SU-DHL-6 (cell line): ENCODE measurements at regions not wholly inside any gene's neighbourhood (a gene's known extent, or its start where the extent isn't known, plus 50 kb on each side); places are given as distances from the start of the nearest gene placed in this dataset.

ENCODE experiments used
- H2AFZ ChIP-seq: fragments of 200-600 bp; sonication (generic); 2 replicates; pipeline ENCODE4 v1.6.1; 2014; ENCODE audit warnings: low read depth, mild to moderate bottlenecking, moderate library complexity, mixed read lengths, antibody characterized with exemption, low read length; ENCODE audit not compliant: severe bottlenecking
- H3F3A ChIP-seq: fragments of 200-600 bp; shearing (Covaris generic); 2 replicates; pipeline ENCODE4 v1.6.0; 2016; ENCODE audit warnings: antibody characterized with exemption, mild to moderate bottlenecking; ENCODE audit not compliant: insufficient read depth
- H3K27ac ChIP-seq: fragments of 200-600 bp; sonication (generic); 2 replicates; pipeline ENCODE4 v1.5.1; 2016; ENCODE audit warnings: low read depth, mild to moderate bottlenecking, low read length, moderate library complexity, mixed read lengths
- H3K27me3 ChIP-seq: fragments of 200-600 bp; sonication (generic), shearing (Covaris generic); 2 replicates; pipeline ENCODE4 v1.6.0; 2014; ENCODE audit warnings: mild to moderate bottlenecking, low read length
- H3K36me3 ChIP-seq: fragments of 200-600 bp; sonication (generic); 2 replicates; pipeline ENCODE4 v1.6.1; 2014; ENCODE audit warnings: mild to moderate bottlenecking, low read length, mixed read lengths
- H3K4me2 ChIP-seq: fragments of 300-600, 200-600 bp; shearing (Covaris generic), sonication (generic); 2 replicates; pipeline ENCODE4 v1.6.0; 2014; ENCODE audit warnings: low read length, low read depth, mild to moderate bottlenecking; ENCODE audit not compliant: poor library complexity, severe bottlenecking
- H3K4me3 ChIP-seq: fragments of 200-600 bp; sonication (generic); 2 replicates; pipeline ENCODE4 v1.5.1; 2014; ENCODE audit warnings: antibody characterized with exemption, low read length, mild to moderate bottlenecking, mixed read lengths; ENCODE audit not compliant: insufficient read depth, poor library complexity, severe bottlenecking
- H3K79me2 ChIP-seq: fragments of 200-600 bp; sonication (generic); 2 replicates; pipeline ENCODE4 v1.6.1; 2014; ENCODE audit warnings: mild to moderate bottlenecking, low read length, moderate library complexity; ENCODE audit not compliant: insufficient read depth
- H3K9ac ChIP-seq: fragments of 200-600 bp; sonication (generic); 2 replicates; pipeline ENCODE4 v1.7.0; 2014; ENCODE audit warnings: mild to moderate bottlenecking, low read length
- H3K9me2 ChIP-seq: fragments of 200-600 bp; sonication (generic); replicated peaks from 2 replicates; pipeline ENCODE4 v1.6.1; 2014; ENCODE audit warnings: low read length; ENCODE audit not compliant: insufficient read depth
- H3K9me3 ChIP-seq: fragments of 200-600 bp; sonication (generic); 2 replicates; pipeline ENCODE4 v1.6.1; 2014; ENCODE audit warnings: low read length, mixed read lengths; ENCODE audit not compliant: insufficient read depth
- H4K20me1 ChIP-seq: fragments of 200-600 bp; sonication (generic); 2 replicates; pipeline ENCODE4 v1.6.1; 2014; ENCODE audit warnings: low read depth, mild to moderate bottlenecking, antibody characterized with exemption, low read length, moderate library complexity, mixed read lengths
- CTCF ChIP-seq: fragments of 200-600 bp; sonication (generic); IDR thresholded peaks from one replicate; pipeline ENCODE4 v1.5.1; 2017; ENCODE audit warnings: antibody characterized with exemption, mild to moderate bottlenecking, low read length, moderate library complexity; ENCODE audit not compliant: insufficient read depth, poor library complexity, severe bottlenecking
- EZH2phosphoT487 ChIP-seq: fragments of 200-600 bp; sonication (generic), shearing (Covaris generic); conservative IDR thresholded peaks from 2 replicates; pipeline ENCODE4 v1.6.1; 2018; ENCODE audit warnings: mild to moderate bottlenecking, antibody characterized with exemption, low read length, moderate library complexity, mixed read lengths

DNA sequence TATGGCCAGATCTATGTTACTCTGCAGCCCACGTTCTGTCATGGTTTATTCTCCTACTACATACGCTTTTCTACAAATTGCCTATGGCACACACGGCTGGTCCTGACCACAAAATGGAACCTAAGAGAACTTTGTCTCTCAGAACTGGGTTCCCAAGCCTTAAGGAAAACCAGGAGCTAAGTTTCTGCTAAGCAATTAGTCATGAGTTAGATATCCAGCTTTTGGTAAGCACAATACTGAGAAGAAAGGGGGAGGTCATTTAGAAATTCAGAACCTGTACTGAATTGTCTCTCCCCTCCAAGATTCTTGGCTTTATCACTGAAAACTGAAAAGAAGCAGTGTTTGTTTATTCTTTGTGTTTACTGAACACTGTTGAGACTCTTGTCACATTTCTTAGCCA lies 283.5 kb upstream of the TANK start:
- no peak overlapping the region for H3K4me3 ChIP-seq
- no peak overlapping the region for H3K4me2 ChIP-seq
- no peaks in the 10 kb centered on the region for H4K20me1 ChIP-seq
- H3K9ac ChIP-seq: no peak overlapping the region
- no peaks in the 10 kb centered on the region; the same call in 1 of the 2 replicates for H3K9me2 ChIP-seq
- H3K36me3 ChIP-seq: no peaks in the 10 kb centered on the region
- no peaks in the 10 kb centered on the region for H3F3A ChIP-seq
- H3K9me3 ChIP-seq: no peaks in the 10 kb centered on the region
- H3K79me2 ChIP-seq: no peaks in the 10 kb centered on the region
- TF ChIP-seq EZH2phosphoT487: no peak
- no peaks in the 10 kb centered on the region for H3K27me3 ChIP-seq
- H3K27ac ChIP-seq: no peak overlapping the region
- no peak overlapping the region for H2AFZ ChIP-seq

GRCh38 chr2:160878618-160879017 lies 281.6 kb upstream of the TANK start:
- H2AFZ ChIP-seq: no peak overlapping the region
- H3K27me3 ChIP-seq: no peaks in the 10 kb centered on the region
- H3K9ac ChIP-seq: no peak overlapping the region
- no peaks in the 10 kb centered on the region for H3K79me2 ChIP-seq
- H3K4me3 ChIP-seq: no peak overlapping the region
- H3K9me2 ChIP-seq: no peaks in the 10 kb centered on the region; the same call in 1 of the 2 replicates
- TF ChIP-seq CTCF (no peak), EZH2phosphoT487 (no peak)
- H3K9me3 ChIP-seq: no peaks in the 10 kb centered on the region
- H3K4me2 ChIP-seq: no peak overlapping the region
- no peak overlapping the region for H3K27ac ChIP-seq
- no peaks in the 10 kb centered on the region for H3K36me3 ChIP-seq
- H3F3A ChIP-seq: no peaks in the 10 kb centered on the region
- H4K20me1 ChIP-seq: no peaks in the 10 kb centered on the region

DNA sequence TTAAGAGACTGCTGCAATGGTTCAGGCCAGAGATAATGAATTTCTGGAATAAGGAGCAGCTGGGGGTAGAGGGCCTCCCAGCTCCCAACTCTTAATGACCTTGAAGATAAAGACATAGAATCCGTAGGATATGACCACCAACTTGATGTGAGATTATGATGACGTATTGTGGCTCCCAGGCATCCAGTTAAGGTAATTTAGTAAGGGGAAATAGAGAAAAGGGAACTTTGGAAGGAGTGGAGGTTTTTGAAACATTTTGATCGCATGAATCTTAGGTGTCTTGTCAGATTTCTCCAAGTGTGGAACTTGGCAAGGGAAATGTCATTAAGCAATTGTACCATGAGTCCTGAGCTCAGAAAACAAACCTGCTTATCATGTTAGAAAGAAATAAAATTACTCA lies 277.3 kb upstream of the TANK start:
- Histone ChIP-seq H3K9me2 (no peaks in the 10 kb centered on the region), H3K36me3 (no peaks in the 10 kb centered on the region), H3K27me3 (no peaks in the 10 kb centered on the region), H3K9me3 (no peaks in the 10 kb centered on the region), H4K20me1 (no peaks in the 10 kb centered on the region), H3K27ac (no peak overlapping the region), H3F3A (no peaks in the 10 kb centered on the region), H3K4me2 (no peak overlapping the region), H3K79me2 (no peaks in the 10 kb centered on the region), H3K9ac (no peak overlapping the region), H3K4me3 (no peak overlapping the region), H2AFZ (no peak overlapping the region)
- TF ChIP-seq CTCF: no peak
- no peak for TF ChIP-seq EZH2phosphoT487

DNA sequence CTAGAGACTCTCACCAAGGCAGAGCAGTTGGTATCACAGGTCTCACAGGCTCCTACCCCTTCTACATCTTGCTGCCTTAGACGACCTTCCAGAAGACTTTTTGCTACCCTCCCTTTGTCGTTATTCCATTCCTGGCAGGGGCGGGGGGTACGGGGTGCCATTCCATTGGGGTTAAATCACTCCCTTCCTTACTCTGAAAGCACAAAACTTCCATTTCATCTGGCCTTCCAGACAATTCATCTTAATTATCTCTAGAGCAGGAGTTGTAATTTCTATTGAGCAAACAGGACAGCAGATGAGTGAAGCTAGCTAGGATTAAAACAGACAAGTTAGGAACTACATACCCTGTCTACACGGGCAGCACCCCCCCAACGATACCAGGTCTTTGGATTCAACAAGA lies 276.2 kb upstream of the TANK start:
- no peak overlapping the region for H3K27ac ChIP-seq
- H4K20me1 ChIP-seq: no peaks in the 10 kb centered on the region
- H3K27me3 ChIP-seq: no peaks in the 10 kb centered on the region
- TF ChIP-seq CTCF: no peak
- no peak overlapping the region for H3K4me2 ChIP-seq
- no peaks in the 10 kb centered on the region for H3K79me2 ChIP-seq
- no peaks in the 10 kb centered on the region for H3F3A ChIP-seq
- no peaks in the 10 kb centered on the region for H3K9me3 ChIP-seq
- H2AFZ ChIP-seq: no peak overlapping the region
- H3K36me3 ChIP-seq: no peaks in the 10 kb centered on the region
- no peak overlapping the region for H3K9ac ChIP-seq
- no peaks in the 10 kb centered on the region for H3K9me2 ChIP-seq
- H3K4me3 ChIP-seq: no peak overlapping the region
